ENCODE measurements at regions not wholly inside any gene's neighbourhood (a gene's known extent, or its start where the extent isn't known, plus 50 kb on each side); places are given as distances from the start of the nearest gene placed in this dataset.

- ATAC-seq = no peak
- Histone ChIP-seq H3K27me3 (ENCODE audit: insufficient read depth, low read length) (no peaks in the 10 kb centered on the region), H3K79me2 (ENCODE audit: insufficient read depth, low read length) (no peaks in the 10 kb centered on the region), H3K36me3 (ENCODE audit: control insufficient read depth in 1 of 2, insufficient read depth in 2 of 2, low read length in 2 of 2) (no peaks in the 10 kb centered on the region), H3K4me3 (replicated peaks in 1 of 2; ENCODE audit: low read depth in 1 of 2, low read length in 2 of 2) (no peak overlapping the region), H3K9ac (ENCODE audit: low read length) (no peak overlapping the region), H2AFZ (ENCODE audit: low read depth, low read length, poor library complexity, severe bottlenecking) (no peak overlapping the region), H3K4me1 (ENCODE audit: control insufficient read depth in 1 of 2, insufficient read depth in 2 of 2, low read length in 2 of 2) (no peaks in the 10 kb centered on the region), H3K4me2 (ENCODE audit: low read length) (no peak overlapping the region), H3K9me3 (ENCODE audit: control insufficient read depth in 1 of 2, insufficient read depth in 1 of 2, low read depth in 1 of 2, low read length in 2 of 2) (no peaks in the 10 kb centered on the region), H3K9me2 (ENCODE audit: insufficient read depth) (no peaks in the 10 kb centered on the region), H4K20me1 (ENCODE audit: insufficient read depth) (no peaks in the 10 kb centered on the region), H3K27ac (ENCODE audit: low read depth, low read length) (no peak overlapping the region)
- CTCF ChIA-PET = no interaction called here
- RAD21 ChIA-PET (ENCODE audit: low non-redundant PET in 1 of 2, low total read pairs in 2 of 2, uncharacterized antibody in 2 of 2, unreplicated experiment in 2 of 2) = no interaction called here
- intact Hi-C loops (cut with micrococcal nuclease) = no loop called here
- no peak for DNase-seq (ENCODE audit: low read depth, low spot score)
- no TSS peak for BruUV-seq (replicated peaks)
- no peak for TF ChIP-seq POLR2AphosphoS5 (IDR thresholded peaks at IDR 0.05; ENCODE audit: low read depth, low read length)
- TF ChIP-seq MAX (IDR thresholded peaks at IDR 0.05) = no peak
- TF ChIP-seq SIN3A (IDR thresholded peaks at IDR 0.05; ENCODE audit: low read depth) = no peak
- no peak for TF ChIP-seq JUND (IDR thresholded peaks at IDR 0.05)
- TF ChIP-seq YY1 (IDR thresholded peaks at IDR 0.05; ENCODE audit: extremely low read depth, insufficient replicate concordance, low read depth, low read length) = no peak
- no peak for TF ChIP-seq EZH2phosphoT487 (IDR thresholded peaks at IDR 0.05; ENCODE audit: borderline replicate concordance)
- no peak for TF ChIP-seq SP1 (IDR thresholded peaks at IDR 0.05; ENCODE audit: low read depth)
- TF ChIP-seq EZH2 (IDR thresholded peaks at IDR 0.05) = no peak
- no peak for TF ChIP-seq CEBPB (IDR thresholded peaks at IDR 0.05; ENCODE audit: low read depth)
- TF ChIP-seq POLR2A (IDR thresholded peaks at IDR 0.05; ENCODE audit: borderline replicate concordance, extremely low read depth, insufficient read depth, insufficient read length) = no peak
- TF ChIP-seq ELF1 (IDR thresholded peaks at IDR 0.05; ENCODE audit: borderline replicate concordance, low read depth) = no peak
- TF ChIP-seq FOSL1 (IDR thresholded peaks at IDR 0.05; ENCODE audit: low read depth) = no peak
- TF ChIP-seq CTCF (IDR thresholded peaks at IDR 0.05 in 2 of 3, conservative IDR thresholded peaks at IDR 0.05 in 1 of 3; ENCODE audit: borderline replicate concordance in 1 of 3, insufficient read depth in 1 of 3, low read depth in 2 of 3, low read length in 2 of 3) = no peak
- TF ChIP-seq TCF7L2 (IDR thresholded peaks at IDR 0.05; ENCODE audit: borderline replicate concordance, extremely low read depth, insufficient read depth, insufficient read length) = no peak
- no peak for TF ChIP-seq ATF3 (IDR thresholded peaks at IDR 0.05)
- no peak for TF ChIP-seq ZBTB33 (IDR thresholded peaks at IDR 0.05; ENCODE audit: extremely low read depth, insufficient replicate concordance, low read length)
- TF ChIP-seq SRF (IDR thresholded peaks at IDR 0.05; ENCODE audit: low read depth) = no peak
- POLR2A ChIA-PET = no interaction called here
These were observed 150.6 kb downstream of the AKR1D1 start for GRCh38 chr7:138226745-138227279.

Measured in HCT116 (cell line).